Testis (tissue), 2 donors: ENCODE measurements at regions not wholly inside any gene's neighbourhood (a gene's known extent, or its start where the extent isn't known, plus 50 kb on each side); places are given as distances from the start of the nearest gene placed in this dataset.

Experiments
- DNase-seq: peaks from one replicate; pipeline ENCODE4 v3.0.0-alpha.2; 2019
- H3K27ac ChIP-seq, 2 donors: fragments of 200-600 bp; sonication (generic); one replicate each; pipeline ENCODE4 v1.5.1; 2019
- H3K27me3 ChIP-seq: fragments of 200-600 bp; sonication (generic); one replicate; pipeline ENCODE4 v1.5.1; 2019
- H3K36me3 ChIP-seq: fragments of 200-600 bp; sonication (generic); one replicate; pipeline ENCODE4 v1.5.1; 2017; ENCODE audit warnings: low read depth; ENCODE audit errors: missing control alignments
- H3K4me1 ChIP-seq: fragments of 200-600 bp; sonication (generic); one replicate; pipeline ENCODE4 v1.5.1; 2019
- H3K4me3 ChIP-seq, 2 donors: fragments of 200-600 bp; sonication (generic); one replicate each; pipeline ENCODE4 v1.5.1; 2017 to 2019
- H3K9me3 ChIP-seq: fragments of 200-600 bp; sonication (generic); one replicate; pipeline ENCODE4 v1.5.1; 2017
- POLR2A ChIP-seq: fragments of 450-650 bp; IDR thresholded peaks from one replicate; pipeline ENCODE4 v1.6.1; 2017; ENCODE audit warnings: antibody characterized with exemption, mild to moderate bottlenecking, moderate library complexity
- WGBS, 2 donors: methylation state at CpG; one replicate each; pipeline ENCODE4 v1.1.5; 2018; 5-methylcytosine and 5-hydroxymethylcytosine counted together
- intact Hi-C: fragments of 100-400 bp; cut with DNase I; formaldehyde crosslinking; loops from one replicate; pipeline ENCODE4 v1.15.1; 2023; ENCODE audit warnings: low total_unique reads
- TF ChIP-seq, protein P1 (sequence below), 3 experiments: fragments of 450-650 bp in 2 of 3; fragments of 200-600 bp in 1 of 3; sonication (generic) in 1 of 3; IDR thresholded peaks; one replicate each; pipeline ENCODE4 v1.5.1; 2016 to 2019; ENCODE audit warnings: antibody characterized with exemption in 3 of 3, mild to moderate bottlenecking in 2 of 3, moderate library complexity in 1 of 3

DNA sequence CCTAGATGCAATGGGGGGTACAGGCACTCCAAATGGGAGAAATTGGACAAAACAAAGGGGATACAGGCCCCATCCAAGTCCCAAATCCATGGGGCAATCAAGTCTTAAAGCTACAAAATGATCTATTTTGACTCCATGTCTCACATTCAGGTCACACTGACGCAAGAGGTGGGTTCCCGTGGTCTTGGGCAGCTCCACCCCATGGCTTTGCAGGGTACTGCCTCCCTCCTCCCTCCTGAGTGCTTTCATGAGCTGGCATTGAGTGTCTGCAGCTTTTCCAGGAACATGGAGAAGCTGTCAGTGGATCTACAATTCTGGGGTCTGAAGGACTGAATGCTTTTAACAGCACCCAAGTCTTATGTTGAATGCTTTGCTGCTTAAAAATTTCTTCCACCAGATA, 274.5 kb upstream of the LRIG3 start:
- Histone ChIP-seq H3K4me1 (no peaks in the 10 kb centered on the region), H3K4me3 (no peak overlapping the region), H3K36me3 (no peaks in the 10 kb centered on the region), H3K27me3 (no peaks in the 10 kb centered on the region), H3K9me3 (no peaks in the 10 kb centered on the region), H3K27ac (no peak overlapping the region)
- intact Hi-C loops: no loop called here
- 80 to 89% methylated on average over 2 of the region's 2 CpGs for WGBS, 2 donors
- TF ChIP-seq POLR2A: no peak
- TF ChIP-seq, protein P1, sequence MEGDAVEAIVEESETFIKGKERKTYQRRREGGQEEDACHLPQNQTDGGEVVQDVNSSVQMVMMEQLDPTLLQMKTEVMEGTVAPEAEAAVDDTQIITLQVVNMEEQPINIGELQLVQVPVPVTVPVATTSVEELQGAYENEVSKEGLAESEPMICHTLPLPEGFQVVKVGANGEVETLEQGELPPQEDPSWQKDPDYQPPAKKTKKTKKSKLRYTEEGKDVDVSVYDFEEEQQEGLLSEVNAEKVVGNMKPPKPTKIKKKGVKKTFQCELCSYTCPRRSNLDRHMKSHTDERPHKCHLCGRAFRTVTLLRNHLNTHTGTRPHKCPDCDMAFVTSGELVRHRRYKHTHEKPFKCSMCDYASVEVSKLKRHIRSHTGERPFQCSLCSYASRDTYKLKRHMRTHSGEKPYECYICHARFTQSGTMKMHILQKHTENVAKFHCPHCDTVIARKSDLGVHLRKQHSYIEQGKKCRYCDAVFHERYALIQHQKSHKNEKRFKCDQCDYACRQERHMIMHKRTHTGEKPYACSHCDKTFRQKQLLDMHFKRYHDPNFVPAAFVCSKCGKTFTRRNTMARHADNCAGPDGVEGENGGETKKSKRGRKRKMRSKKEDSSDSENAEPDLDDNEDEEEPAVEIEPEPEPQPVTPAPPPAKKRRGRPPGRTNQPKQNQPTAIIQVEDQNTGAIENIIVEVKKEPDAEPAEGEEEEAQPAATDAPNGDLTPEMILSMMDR (IDR thresholded peaks at IDR 0.05): no peak
- DNase-seq: no peak

DNA sequence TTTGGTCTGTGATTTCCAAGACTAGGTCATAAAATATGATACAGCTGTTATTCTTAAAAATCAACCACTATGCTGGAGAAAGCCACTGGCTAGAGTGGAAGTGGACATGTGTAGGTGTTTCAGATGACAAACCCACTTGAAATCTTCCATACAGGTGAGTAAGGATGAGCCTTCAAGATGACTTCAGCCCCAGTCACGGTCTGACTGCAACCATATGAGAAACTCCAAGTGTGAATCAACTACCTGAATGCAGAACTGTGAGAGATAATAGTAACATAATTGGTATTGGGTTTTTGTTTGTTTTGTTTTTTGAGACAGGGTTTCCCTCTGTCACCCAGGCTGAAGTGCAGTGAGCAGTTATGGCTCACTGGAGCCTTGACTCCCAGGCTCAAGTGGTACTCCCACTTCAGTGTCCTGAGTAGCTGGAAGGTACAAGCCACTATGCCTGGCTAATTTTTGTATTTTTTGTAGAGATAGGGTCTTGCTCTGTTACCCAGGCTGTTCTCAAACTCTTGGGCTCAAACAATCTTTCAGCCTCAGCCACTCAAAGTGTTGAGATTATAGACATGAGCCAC, 273.3 kb upstream of the LRIG3 start:
- Histone ChIP-seq H3K27me3 (no peaks in the 10 kb centered on the region), H3K4me3 (no peak overlapping the region), H3K9me3 (no peaks in the 10 kb centered on the region), H3K27ac (no peak overlapping the region), H3K4me1 (no peaks in the 10 kb centered on the region), H3K36me3 (no peaks in the 10 kb centered on the region)
- 96 to 100% methylated on average over 1 of the region's 1 CpG for WGBS, 2 donors
- TF ChIP-seq, protein P1 (IDR thresholded peaks at IDR 0.05): no peak
- TF ChIP-seq POLR2A: no peak
- DNase-seq: no peak
- intact Hi-C loops: no loop called here

DNA sequence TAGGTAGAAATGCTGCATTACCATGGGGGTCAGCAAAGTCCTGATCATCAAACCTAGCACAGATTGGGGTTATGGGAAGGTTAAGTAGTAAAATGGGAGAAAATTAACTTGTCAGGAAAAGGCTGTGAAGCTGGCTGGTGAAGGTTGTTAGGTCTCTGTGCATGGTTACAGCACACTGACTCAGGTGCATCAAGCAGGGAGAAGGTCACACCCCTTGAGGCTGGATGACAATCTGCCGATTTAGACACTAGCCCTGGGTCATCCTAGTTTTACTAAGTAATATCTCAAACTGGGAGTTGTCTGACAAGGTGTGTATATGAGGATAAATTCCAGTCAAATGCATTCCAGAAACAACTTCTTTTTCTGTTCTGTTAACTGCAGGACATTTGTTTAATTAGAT, 271.1 kb upstream of the LRIG3 start:
- TF ChIP-seq, protein P1 (IDR thresholded peaks at IDR 0.05): no peak
- no peak for TF ChIP-seq POLR2A
- Histone ChIP-seq H3K9me3 (no peaks in the 10 kb centered on the region), H3K36me3 (no peaks in the 10 kb centered on the region), H3K4me3 (no peak overlapping the region), H3K27me3 (no peaks in the 10 kb centered on the region), H3K4me1 (no peaks in the 10 kb centered on the region), H3K27ac (no peak overlapping the region)
- intact Hi-C loops: no loop called here
- no peak for DNase-seq
- 74 to 87% methylated on average over 1 of the region's 1 CpG for WGBS, 2 donors

DNA sequence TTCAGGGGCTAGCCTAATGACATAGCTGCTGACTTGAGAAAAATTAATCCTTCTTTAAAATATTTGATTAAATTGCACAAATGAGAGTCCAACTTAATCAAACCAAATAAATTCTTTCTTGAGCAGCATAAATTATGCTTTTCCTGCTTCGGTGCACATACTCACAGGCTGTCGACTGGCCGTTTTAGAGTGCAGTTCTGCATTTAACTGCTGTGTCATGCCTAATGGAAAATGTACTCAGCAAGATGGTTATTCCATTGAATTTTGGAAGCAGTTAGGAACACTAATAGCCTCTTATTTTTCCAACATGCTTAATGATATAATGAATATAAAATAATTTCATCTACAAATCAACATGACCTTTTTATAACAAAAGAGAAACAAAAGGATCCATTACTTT, 266.1 kb upstream of the LRIG3 start:
- Histone ChIP-seq H3K9me3 (no peaks in the 10 kb centered on the region), H3K27ac (no peak overlapping the region), H3K27me3 (no peaks in the 10 kb centered on the region), H3K36me3 (no peaks in the 10 kb centered on the region), H3K4me3 (no peak overlapping the region), H3K4me1 (no peaks in the 10 kb centered on the region)
- DNase-seq: no peak
- TF ChIP-seq POLR2A: no peak
- TF ChIP-seq, protein P1 (IDR thresholded peaks at IDR 0.05): no peak
- WGBS, 2 donors: 43 to 56% methylated on average over 3 of the region's 3 CpGs
- intact Hi-C loops: no loop called here

- H3K9me3 ChIP-seq: no peaks in the 10 kb centered on the region
- DNase-seq: no peak
- H3K4me3 ChIP-seq: no peak overlapping the region
- no peak overlapping the region for H3K27ac ChIP-seq
- no peaks in the 10 kb centered on the region for H3K27me3 ChIP-seq
- H3K4me1 ChIP-seq: no peaks in the 10 kb centered on the region
- TF ChIP-seq POLR2A: no peak
- TF ChIP-seq, protein P1 (IDR thresholded peaks at IDR 0.05): no peak
- WGBS, 2 donors: 88 to 92% methylated on average over 4 of the region's 4 CpGs
- intact Hi-C loops: no loop called here
- no peaks in the 10 kb centered on the region for H3K36me3 ChIP-seq
These were observed 265.0 kb upstream of the LRIG3 start for GRCh38 chr12:59185295-59185694.
